GM10248 (cell line): ENCODE measurements at regions not wholly inside any gene's neighbourhood (a gene's known extent, or its start where the extent isn't known, plus 50 kb on each side); places are given as distances from the start of the nearest gene placed in this dataset.

Experiments used
- CTCF ChIA-PET: fragments of 300-600 bp; sonication (Branson Sonifier 250); formaldehyde crosslinking; extraction: SDS; loops from one replicate; lab custom pipeline; 2021; ENCODE audit warnings: antibody characterized with exemption; lab: Yijun Ruan, JAX
- POLR2A ChIA-PET: fragments of 350-650 bp; sonication (Branson Sonifier 250); formaldehyde crosslinking; extraction: SDS; loops from one replicate; lab custom pipeline; 2020; ENCODE audit warnings: antibody characterized with exemption; lab: Yijun Ruan, JAX
- DNase-seq: peaks from one replicate; pipeline ENCODE4 v3.0.0; 2012; ENCODE audit errors: extremely low spot score
- TF ChIP-seq, protein P1 (sequence below): IDR thresholded peaks from 2 replicates; pipeline ENCODE4 v1.5.1; 2012; ENCODE audit warnings: mild to moderate bottlenecking, low read depth; ENCODE audit errors: extremely low read depth, missing control alignments, control extremely low read depth

DNA sequence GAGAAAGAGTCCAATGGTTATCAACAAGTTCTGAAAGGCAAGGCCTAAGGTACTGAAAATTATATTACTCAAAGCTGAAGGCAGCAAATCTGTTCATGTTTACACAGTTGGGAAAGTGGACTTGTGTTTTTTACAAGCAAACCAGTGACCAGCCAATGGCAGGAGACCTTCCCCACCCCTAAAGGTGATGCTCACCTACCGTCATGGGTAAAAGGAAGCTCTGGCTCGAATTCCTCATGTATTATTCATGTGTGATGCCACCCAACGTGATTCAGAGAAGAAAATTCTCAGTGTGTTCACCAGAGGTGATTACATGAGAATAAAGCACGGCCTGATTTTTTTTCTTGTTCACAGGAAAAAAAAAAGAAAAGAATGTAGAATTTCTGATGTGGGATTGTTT, 1161.2 kb upstream of the SEL1L start:
- ChIA-PET CTCF (interaction anchor here (1.4 kb wide), 1 partner anchor 16 kb away, joined by 4 read pairs; no protein-coding TSS in a partner anchor), POLR2A (no interaction called here)
- TF ChIP-seq, protein P1, sequence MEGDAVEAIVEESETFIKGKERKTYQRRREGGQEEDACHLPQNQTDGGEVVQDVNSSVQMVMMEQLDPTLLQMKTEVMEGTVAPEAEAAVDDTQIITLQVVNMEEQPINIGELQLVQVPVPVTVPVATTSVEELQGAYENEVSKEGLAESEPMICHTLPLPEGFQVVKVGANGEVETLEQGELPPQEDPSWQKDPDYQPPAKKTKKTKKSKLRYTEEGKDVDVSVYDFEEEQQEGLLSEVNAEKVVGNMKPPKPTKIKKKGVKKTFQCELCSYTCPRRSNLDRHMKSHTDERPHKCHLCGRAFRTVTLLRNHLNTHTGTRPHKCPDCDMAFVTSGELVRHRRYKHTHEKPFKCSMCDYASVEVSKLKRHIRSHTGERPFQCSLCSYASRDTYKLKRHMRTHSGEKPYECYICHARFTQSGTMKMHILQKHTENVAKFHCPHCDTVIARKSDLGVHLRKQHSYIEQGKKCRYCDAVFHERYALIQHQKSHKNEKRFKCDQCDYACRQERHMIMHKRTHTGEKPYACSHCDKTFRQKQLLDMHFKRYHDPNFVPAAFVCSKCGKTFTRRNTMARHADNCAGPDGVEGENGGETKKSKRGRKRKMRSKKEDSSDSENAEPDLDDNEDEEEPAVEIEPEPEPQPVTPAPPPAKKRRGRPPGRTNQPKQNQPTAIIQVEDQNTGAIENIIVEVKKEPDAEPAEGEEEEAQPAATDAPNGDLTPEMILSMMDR: no peak
- DNase-seq: no peak

DNA sequence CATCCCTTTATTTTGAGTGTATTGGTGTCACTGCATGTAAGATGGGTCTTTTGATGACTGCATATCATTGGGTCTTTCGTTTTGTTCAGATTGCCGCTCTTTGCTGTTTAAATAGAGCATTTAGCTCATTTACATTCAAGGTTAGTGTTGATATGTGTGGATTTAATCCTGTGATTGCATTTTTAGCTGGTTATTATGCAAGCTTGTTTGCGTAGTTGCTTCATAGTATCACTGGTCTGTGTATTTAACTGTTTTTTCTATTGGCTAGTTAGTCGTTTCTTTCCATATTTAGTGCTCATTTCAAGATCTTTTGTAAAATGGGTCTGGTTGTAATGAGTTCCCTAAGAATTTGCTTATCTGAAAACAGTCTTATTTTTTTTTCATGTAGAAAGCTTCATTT, 1170.6 kb upstream of the SEL1L start:
- DNase-seq: no peak
- CTCF ChIA-PET: interaction anchor here (1.2 kb wide), 1 partner anchor 15 kb away, joined by 3 read pairs; no protein-coding TSS in a partner anchor
- POLR2A ChIA-PET: no interaction called here
- TF ChIP-seq, protein P1: no peak

DNA sequence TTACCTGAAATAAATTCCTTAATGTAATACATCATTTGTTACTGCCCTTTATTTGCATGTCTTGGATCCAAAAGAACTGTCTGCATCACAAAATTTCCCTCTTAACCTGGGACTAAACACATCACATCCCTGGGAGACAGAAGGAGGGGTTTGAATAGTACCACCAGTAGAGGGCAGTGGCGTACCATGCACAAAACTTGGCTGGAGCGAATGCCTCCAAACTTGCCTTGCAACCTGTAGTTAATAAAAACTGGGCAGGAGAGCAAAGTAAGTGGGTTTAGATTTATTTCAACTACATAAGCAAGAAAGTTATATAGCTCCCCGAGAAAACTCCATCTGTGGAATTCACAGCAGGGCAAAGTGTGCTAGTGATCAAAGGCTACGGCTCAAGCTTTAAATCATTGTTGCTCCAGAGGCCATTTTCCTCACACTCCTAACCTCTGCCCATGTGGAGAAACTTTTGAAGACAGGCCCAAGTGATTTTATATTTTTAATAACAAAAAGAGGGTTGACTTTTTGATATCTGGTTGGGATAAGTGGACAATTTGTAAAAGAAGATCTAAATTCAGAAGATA, 1176.7 kb upstream of the SEL1L start:
- CTCF ChIA-PET: interaction anchor here (0.7 to 1.7 kb wide), 6 partner anchors 11 to 754 kb away, joined by 3 to 5 read pairs (median 4); no protein-coding TSS in a partner anchor
- TF ChIP-seq, protein P1: peak; percentile 70
- POLR2A ChIA-PET: no interaction called here
- DNase-seq: peak; percentile 35

DNA sequence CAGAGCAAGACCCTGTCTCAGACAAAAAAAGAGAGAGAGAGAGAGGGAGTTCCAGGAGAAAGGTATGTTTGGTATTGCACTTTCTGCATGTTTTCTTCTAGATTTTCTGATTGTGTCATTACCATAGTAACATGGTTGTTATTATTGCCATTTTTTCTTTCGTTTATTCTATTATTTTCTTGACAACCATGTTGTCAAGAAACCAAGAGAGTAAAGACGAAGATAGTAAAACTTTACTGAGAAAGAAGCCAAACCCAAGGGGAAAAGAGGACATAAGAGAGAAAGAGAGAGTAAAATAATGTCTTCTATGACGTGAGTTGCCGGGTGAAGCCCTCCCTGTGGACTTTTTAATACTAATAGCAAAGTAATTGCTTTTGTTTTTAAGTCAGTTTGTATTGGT, 1186.0 kb upstream of the SEL1L start:
- TF ChIP-seq, protein P1: no peak
- ChIA-PET POLR2A (no interaction called here), CTCF (no interaction called here)
- no peak for DNase-seq

DNA sequence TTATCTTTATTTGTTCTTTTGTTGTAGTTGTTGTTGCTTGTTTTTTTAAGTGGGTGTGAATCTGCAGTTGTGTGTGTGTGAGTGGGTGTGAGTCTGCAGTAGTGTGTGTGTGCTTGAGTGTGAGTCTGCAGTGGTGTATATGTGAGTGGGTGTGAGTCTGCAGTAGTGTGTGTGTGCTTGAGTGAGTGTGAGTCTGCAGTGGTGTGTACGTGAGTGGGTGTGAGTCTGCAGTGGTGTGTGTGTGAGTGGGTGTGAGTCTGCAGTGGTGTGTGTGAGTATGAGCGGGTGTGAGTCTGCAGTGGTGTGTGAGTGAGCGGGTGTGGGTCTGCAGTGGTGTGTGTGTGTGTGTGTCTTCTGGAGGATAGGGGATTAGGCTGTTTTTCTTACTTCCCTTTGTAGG, 1186.8 kb upstream of the SEL1L start:
- POLR2A ChIA-PET: no interaction called here
- CTCF ChIA-PET: interaction anchor here (1.3 kb wide), 1 partner anchor 11 kb away, joined by 3 read pairs; no protein-coding TSS in a partner anchor
- TF ChIP-seq, protein P1: no peak
- no peak for DNase-seq

DNA sequence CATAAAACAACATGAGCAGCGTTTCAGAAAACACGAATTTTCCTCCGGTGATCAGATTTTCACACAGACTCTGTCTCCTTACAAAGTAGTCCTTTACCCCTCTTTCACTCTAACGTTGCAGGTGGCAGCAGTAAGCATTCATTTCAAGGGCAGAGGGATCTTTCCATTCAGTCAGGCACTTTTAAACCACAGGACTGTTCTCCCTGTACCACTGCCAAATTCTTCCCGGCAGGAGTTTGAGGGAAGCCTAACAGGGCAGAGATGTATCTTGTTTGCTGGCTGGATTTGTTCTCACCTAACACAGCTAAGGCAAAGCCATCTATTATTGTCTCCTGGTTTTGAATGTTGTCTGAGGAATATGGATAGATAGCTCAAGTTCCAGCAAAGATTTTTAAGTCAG, 1187.3 kb upstream of the SEL1L start:
- ChIA-PET POLR2A (no interaction called here), CTCF (interaction anchor here (1.3 kb wide), 1 partner anchor 11 kb away, joined by 3 read pairs; no protein-coding TSS in a partner anchor)
- DNase-seq: no peak
- TF ChIP-seq, protein P1: no peak
